GM12865 (cell line): ENCODE measurements at regions not wholly inside any gene's neighbourhood (a gene's known extent, or its start where the extent isn't known, plus 50 kb on each side); places are given as distances from the start of the nearest gene placed in this dataset.

Experiments used
- DNase-seq: peaks from one replicate; pipeline ENCODE4 v3.0.0; 2010; ENCODE audit warnings: low read depth
- H3K4me3 ChIP-seq: 2 replicates; pipeline ENCODE4 v1.5.1; 2011; ENCODE audit warnings: mild to moderate bottlenecking, low read depth, low read length, control low read depth
- TF ChIP-seq, protein P1 (sequence below): IDR thresholded peaks from 2 replicates; pipeline ENCODE4 v1.5.1; 2011; ENCODE audit warnings: low read length, control low read depth, low read depth, inconsistent platforms; ENCODE audit not compliant: insufficient read depth; ENCODE audit errors: missing control alignments

- TF ChIP-seq, protein P1, sequence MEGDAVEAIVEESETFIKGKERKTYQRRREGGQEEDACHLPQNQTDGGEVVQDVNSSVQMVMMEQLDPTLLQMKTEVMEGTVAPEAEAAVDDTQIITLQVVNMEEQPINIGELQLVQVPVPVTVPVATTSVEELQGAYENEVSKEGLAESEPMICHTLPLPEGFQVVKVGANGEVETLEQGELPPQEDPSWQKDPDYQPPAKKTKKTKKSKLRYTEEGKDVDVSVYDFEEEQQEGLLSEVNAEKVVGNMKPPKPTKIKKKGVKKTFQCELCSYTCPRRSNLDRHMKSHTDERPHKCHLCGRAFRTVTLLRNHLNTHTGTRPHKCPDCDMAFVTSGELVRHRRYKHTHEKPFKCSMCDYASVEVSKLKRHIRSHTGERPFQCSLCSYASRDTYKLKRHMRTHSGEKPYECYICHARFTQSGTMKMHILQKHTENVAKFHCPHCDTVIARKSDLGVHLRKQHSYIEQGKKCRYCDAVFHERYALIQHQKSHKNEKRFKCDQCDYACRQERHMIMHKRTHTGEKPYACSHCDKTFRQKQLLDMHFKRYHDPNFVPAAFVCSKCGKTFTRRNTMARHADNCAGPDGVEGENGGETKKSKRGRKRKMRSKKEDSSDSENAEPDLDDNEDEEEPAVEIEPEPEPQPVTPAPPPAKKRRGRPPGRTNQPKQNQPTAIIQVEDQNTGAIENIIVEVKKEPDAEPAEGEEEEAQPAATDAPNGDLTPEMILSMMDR, result no peak
- DNase-seq, result no peak
- no peak overlapping the region for H3K4me3 ChIP-seq
Measured at GRCh38 chr4:181710143-181710542, 533.1 kb upstream of the TENM3 start.

GRCh38 chr4:181711387-181711786 lies 531.8 kb upstream of the TENM3 start:
- no peak for DNase-seq
- H3K4me3 ChIP-seq, result no peak overlapping the region
- TF ChIP-seq, protein P1, result no peak

GRCh38 chr4:181728305-181728966 lies 514.8 kb upstream of the TENM3 start:
- TF ChIP-seq, protein P1, result no peak
- no peak for DNase-seq
- no peak overlapping the region for H3K4me3 ChIP-seq

DNA sequence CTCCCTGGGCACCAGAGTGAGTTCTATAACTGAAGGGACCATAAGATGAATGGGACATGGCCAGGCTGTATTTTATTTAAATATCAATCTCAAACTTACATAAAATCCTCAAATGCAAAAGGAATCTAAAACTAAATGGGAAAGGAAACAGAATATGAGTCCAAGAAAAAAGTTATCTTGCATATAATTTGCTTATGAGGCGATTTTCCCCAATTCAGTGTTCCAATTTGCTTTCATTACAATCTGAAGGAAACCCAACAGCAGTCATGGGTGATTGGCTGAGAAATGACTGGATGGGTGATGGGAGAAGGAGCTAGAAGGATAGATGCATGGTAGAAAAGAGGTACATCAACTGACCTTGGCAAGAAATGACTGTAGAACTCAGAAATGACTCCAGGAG lies 511.3 kb upstream of the TENM3 start:
- TF ChIP-seq, protein P1, result no peak
- H3K4me3 ChIP-seq, result no peak overlapping the region
- no peak for DNase-seq

DNA sequence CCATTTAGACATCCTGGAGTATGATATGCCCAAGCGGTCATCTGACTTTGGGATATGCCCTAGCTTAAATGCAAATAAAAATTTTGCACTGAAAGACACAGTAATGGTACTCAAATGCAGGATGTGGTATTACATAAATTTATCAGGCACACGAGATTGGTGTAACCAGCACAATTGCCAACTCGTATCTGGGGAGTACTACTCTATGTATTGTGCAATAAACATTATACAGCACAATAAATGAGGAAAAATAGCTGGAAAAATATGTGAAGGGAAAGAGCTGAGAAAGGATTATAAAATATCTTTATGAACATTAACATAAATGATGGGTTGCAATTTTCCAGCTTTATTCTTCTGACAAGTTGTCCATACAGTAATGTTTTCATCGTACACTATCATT lies 505.5 kb upstream of the TENM3 start:
- TF ChIP-seq, protein P1, result no peak
- no peak overlapping the region for H3K4me3 ChIP-seq

GRCh38 chr4:181739031-181739430 lies 504.2 kb upstream of the TENM3 start:
- TF ChIP-seq, protein P1, result no peak
- DNase-seq, result no peak
- no peak overlapping the region for H3K4me3 ChIP-seq

More for the DNA sequence above, 505.5 kb upstream of the TENM3 start:
- no peak for DNase-seq

- DNase-seq, result no peak
- TF ChIP-seq, protein P1, result no peak
- no peak overlapping the region for H3K4me3 ChIP-seq
Measured at GRCh38 chr4:181741513-181741912, 501.7 kb upstream of the TENM3 start.
